Panc1 (cell line): ENCODE measurements at regions not wholly inside any gene's neighbourhood (a gene's known extent, or its start where the extent isn't known, plus 50 kb on each side); places are given as distances from the start of the nearest gene placed in this dataset.
"Not testable (repeated sequence)": the region's sequence is repeated elsewhere in the genome, so short reads cannot be mapped to it uniquely, and the experiment has no call there.

Experiments
- ATAC-seq: fragments of 200-7000 bp; cut with Tn5 transposase; 2 replicates; pipeline ENCODE4 v1.9.1; 2020; ENCODE audit warnings: mild to moderate bottlenecking, moderate library complexity
- BruUV-seq: library from RNA; stranded (reverse); fragments of 400-500 nt; replicated peaks from 2 replicates; lab custom pipeline; 2021; lab: Mats Ljungman, UMichigan
- CTCF ChIA-PET: fragments of 300-600 bp; sonication (Branson Sonifier 250); formaldehyde crosslinking; loops from one replicate; lab custom pipeline; 2022; ENCODE audit warnings: antibody characterized with exemption; lab: Charles Lee
- POLR2A ChIA-PET: fragments of 300-600 bp; sonication (Branson Sonifier 250); formaldehyde crosslinking; loops from one replicate; lab custom pipeline; 2022; ENCODE audit warnings: antibody characterized with exemption; lab: Charles Lee
- DNase-seq: peaks from one replicate; pipeline ENCODE4 v3.0.0-alpha.2; 2010; ENCODE audit warnings: low read depth, low spot score
- H3K27ac ChIP-seq: 2 replicates; pipeline ENCODE4 v1.5.1; 2011; ENCODE audit warnings: mild to moderate bottlenecking, low read length, inconsistent platforms
- H3K27me3 ChIP-seq: fragments of 200-500 bp; sonication (Bioruptor generic); 2 replicates; pipeline ENCODE4 v1.6.0; 2014; ENCODE audit warnings: low read length, inconsistent platforms; ENCODE audit not compliant: control insufficient read depth, insufficient read depth
- H3K36me3 ChIP-seq: fragments of 200-500 bp; sonication (Bioruptor generic); 2 replicates; pipeline ENCODE4 v1.5.1; 2014; ENCODE audit warnings: inconsistent platforms, mild to moderate bottlenecking, low read length, moderate library complexity; ENCODE audit not compliant: control insufficient read depth, insufficient read depth
- H3K4me1 ChIP-seq: 2 replicates; pipeline ENCODE4 v1.5.1; 2011; ENCODE audit warnings: inconsistent platforms, mild to moderate bottlenecking, low read length, moderate library complexity; ENCODE audit not compliant: control insufficient read depth, insufficient read depth
- H3K4me3 ChIP-seq, 2 experiments: 2 replicates each; pipeline ENCODE4 v1.5.1; 2011 to 2012; ENCODE audit warnings: low read depth in 2 of 2, low read length in 2 of 2, mild to moderate bottlenecking in 2 of 2, inconsistent platforms in 1 of 2, moderate library complexity in 1 of 2
- H3K9me3 ChIP-seq: fragments of 200-500 bp; sonication (Bioruptor generic); 2 replicates; pipeline ENCODE4 v1.5.1; 2014; ENCODE audit warnings: low read depth, mild to moderate bottlenecking, inconsistent platforms, low read length, moderate library complexity; ENCODE audit not compliant: control insufficient read depth, insufficient read depth
- CTCF ChIP-seq: fragments of 450-650 bp; IDR thresholded peaks from 2 replicates; pipeline ENCODE4 v1.5.1; 2017; ENCODE audit warnings: mild to moderate bottlenecking
- POLR2AphosphoS5 ChIP-seq: IDR thresholded peaks from 2 replicates; pipeline ENCODE4 v1.6.1; 2012; ENCODE audit warnings: mild to moderate bottlenecking, low read depth, low read length, moderate library complexity
- REST ChIP-seq, 2 experiments: IDR thresholded peaks; 2 replicates each; pipeline ENCODE4 v1.6.1; 2011 to 2012; ENCODE audit warnings: low read depth in 2 of 2, control low read depth in 1 of 2, low read length in 1 of 2, mild to moderate bottlenecking in 1 of 2, moderate library complexity in 1 of 2; ENCODE audit not compliant: insufficient read depth in 1 of 2
- SIN3A ChIP-seq: IDR thresholded peaks from 2 replicates; pipeline ENCODE4 v1.6.1; 2012; ENCODE audit warnings: low read depth, mild to moderate bottlenecking, low read length, moderate library complexity, borderline replicate concordance; ENCODE audit not compliant: insufficient read depth
- TCF7L2 ChIP-seq: IDR thresholded peaks from 2 replicates; pipeline ENCODE4 v1.6.1; 2011; ENCODE audit warnings: mild to moderate bottlenecking, low read depth, low read length, inconsistent platforms
- in situ Hi-C: cut with HindIII; loops from 2 replicates; pipeline ENCODE4 v1.10.0; 2016; ENCODE audit warnings: low sequenced_read_pairs, low pct_unique_long_range_greater_than_20kb
- intact Hi-C: fragments of 100-400 bp; cut with micrococcal nuclease; formaldehyde crosslinking; loops from one replicate; pipeline ENCODE4 v1.10.0; 2022; ENCODE audit not compliant: unreplicated experiment

- Histone ChIP-seq H3K36me3 (no peaks in the 10 kb centered on the region), H3K9me3 (no peaks in the 10 kb centered on the region), H3K4me1 (no peaks in the 10 kb centered on the region), H3K27ac (no peak overlapping the region), H3K27me3 (no peaks in the 10 kb centered on the region), H3K4me3 (no peak overlapping the region)
- TF ChIP-seq CTCF (no peak), SIN3A (no peak), REST (IDR thresholded peaks at IDR 0.05; ENCODE audit: insufficient read depth in 1 of 2, low read depth in 2 of 2, low read length in 1 of 2) (no peak), TCF7L2 (no peak), POLR2AphosphoS5 (no peak)
- ChIA-PET POLR2A (no interaction called here), CTCF (no interaction called here)
- BruUV-seq, result no TSS peak
- ATAC-seq, result no peak
- DNase-seq, result no peak
- intact Hi-C loops, result no loop called here
- in situ Hi-C loops, result no loop called here
Measured at GRCh38 chrX:101787934-101788333, 128.3 kb upstream of the ARMCX2 start.

- in situ Hi-C loops (no loop called here), intact Hi-C loops (no loop called here)
- BruUV-seq, result no TSS peak
- DNase-seq (no peak), ATAC-seq (no peak)
- no peak for TF ChIP-seq TCF7L2
- no peak for TF ChIP-seq SIN3A
- no peak for TF ChIP-seq CTCF
- TF ChIP-seq POLR2AphosphoS5, result no peak
- no peak for TF ChIP-seq REST (IDR thresholded peaks at IDR 0.05; ENCODE audit: insufficient read depth in 1 of 2, low read depth in 2 of 2, low read length in 1 of 2)
- ChIA-PET POLR2A (no interaction called here), CTCF (no interaction called here)
- Histone ChIP-seq H3K27ac (no peak overlapping the region), H3K27me3 (no peaks in the 10 kb centered on the region), H3K9me3 (no peaks in the 10 kb centered on the region), H3K4me1 (no peaks in the 10 kb centered on the region), H3K36me3 (no peaks in the 10 kb centered on the region), H3K4me3 (no peak overlapping the region)
Measured at GRCh38 chrX:101785142-101785541, 125.5 kb upstream of the ARMCX2 start.

- DNase-seq, CTCF ChIA-PET, H3K9me3 ChIP-seq, in situ Hi-C loops, H3K36me3 ChIP-seq, ATAC-seq, BruUV-seq, intact Hi-C loops, H3K4me1 ChIP-seq, H3K27me3 ChIP-seq, H3K27ac ChIP-seq, H3K4me3 ChIP-seq: not testable (repeated sequence)
- POLR2A ChIA-PET, result interaction anchor here (0.6 kb wide), 1 partner anchor 27 kb away, joined by 3 read pairs; no protein-coding TSS in a partner anchor
Measured at GRCh38 chrX:101780421-101780820, 120.8 kb upstream of the ARMCX2 start.
